Peyer's patch (tissue), 4 donors: ENCODE measurements at regions not wholly inside any gene's neighbourhood (a gene's known extent, or its start where the extent isn't known, plus 50 kb on each side); places are given as distances from the start of the nearest gene placed in this dataset.

Experiments
- CTCF ChIP-seq, 6 experiments: fragments of 450-650 bp in 4 of 6; fragments of 200-600 bp in 2 of 6; sonication (generic) in 1 of 6; IDR thresholded peaks; one replicate each; pipeline ENCODE4 v1.5.1; 2017 to 2019; ENCODE audit warnings: antibody characterized with exemption in 6 of 6, mild to moderate bottlenecking in 3 of 6, moderate library complexity in 1 of 6
- POLR2A ChIP-seq, 2 donors: fragments of 450-650 bp; IDR thresholded peaks; one replicate each; pipeline ENCODE4 v1.5.1; 2017; ENCODE audit warnings: antibody characterized with exemption in 2 of 2, mild to moderate bottlenecking in 2 of 2, moderate library complexity in 2 of 2

DNA sequence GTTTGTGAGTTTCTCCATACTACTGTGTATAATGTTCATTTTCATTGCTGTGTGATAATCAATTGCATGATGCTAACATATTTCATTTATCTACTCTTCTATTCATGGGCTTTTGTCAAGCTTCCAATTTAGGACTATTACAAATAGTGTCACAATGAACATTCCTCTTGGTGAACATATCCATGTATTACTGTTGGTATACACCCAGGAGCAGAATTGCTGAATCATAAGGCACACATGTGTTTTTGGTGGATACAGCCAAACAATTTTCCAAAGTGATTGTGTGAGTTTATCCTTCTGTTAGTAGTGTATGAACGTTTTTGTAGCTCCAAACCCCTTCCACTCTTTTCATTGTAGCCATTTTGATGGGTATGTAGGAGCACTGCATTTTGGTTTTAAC lies 101.6 kb upstream of the COPS8 start:
- TF ChIP-seq CTCF (IDR thresholded peaks at IDR 0.05) (no peak), POLR2A (IDR thresholded peaks at IDR 0.05) (no peak)
